ENCODE measurements at regions not wholly inside any gene's neighbourhood (a gene's known extent, or its start where the extent isn't known, plus 50 kb on each side); places are given as distances from the start of the nearest gene placed in this dataset.

DNA sequence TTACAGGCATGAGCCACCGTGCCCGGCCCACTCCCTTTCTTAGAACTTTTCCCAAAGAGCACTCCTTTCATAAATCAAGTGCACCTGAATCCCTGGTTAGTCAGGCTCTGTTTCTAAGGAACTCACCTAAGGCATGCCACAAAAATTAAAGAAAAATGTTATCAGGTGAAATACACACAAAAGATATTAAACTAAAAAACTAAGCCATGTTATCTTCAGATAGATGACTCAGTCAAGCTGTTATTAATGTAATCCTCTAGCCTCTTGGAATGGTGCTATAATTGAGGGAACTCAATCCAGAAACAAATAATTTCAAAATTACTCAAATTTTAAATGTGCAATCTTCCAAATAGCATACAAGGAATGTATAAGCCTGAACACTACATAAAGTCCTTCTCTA lies 83.0 kb downstream of the TENT5A start:
- TF ChIP-seq POLR2AphosphoS5 (IDR thresholded peaks at IDR 0.05; ENCODE audit: low read depth, low read length) (no peak), CEBPB (IDR thresholded peaks at IDR 0.05; ENCODE audit: low read depth, low read length) (no peak), SIN3A (conservative IDR thresholded peaks at IDR 0.05 in 1 of 2, IDR thresholded peaks at IDR 0.05 in 1 of 2; ENCODE audit: low read depth in 1 of 2, low read length in 2 of 2) (no peak), EZH2 (IDR thresholded peaks at IDR 0.05; ENCODE audit: low read depth, low read length, severe bottlenecking) (no peak), POLR2A (IDR thresholded peaks at IDR 0.05; ENCODE audit: control extremely low read depth in 1 of 2, low read depth in 2 of 2, low read length in 2 of 2) (no peak), EP300 (IDR thresholded peaks at IDR 0.05; ENCODE audit: borderline replicate concordance in 1 of 2, low read depth in 2 of 2, low read length in 2 of 2) (no peak), NRF1 (IDR thresholded peaks at IDR 0.05; ENCODE audit: low read depth, low read length) (no peak), CHD2 (IDR thresholded peaks at IDR 0.05; ENCODE audit: low read length) (no peak), EGR1 (IDR thresholded peaks at IDR 0.05; ENCODE audit: borderline replicate concordance, low read depth, low read length) (no peak), RAD21 (IDR thresholded peaks at IDR 0.05 in 1 of 2, conservative IDR thresholded peaks at IDR 0.05 in 1 of 2; ENCODE audit: low read depth in 2 of 2, low read length in 2 of 2) (no peak), BACH1 (IDR thresholded peaks at IDR 0.05; ENCODE audit: low read length) (no peak)
- TF ChIP-seq, protein P1, sequence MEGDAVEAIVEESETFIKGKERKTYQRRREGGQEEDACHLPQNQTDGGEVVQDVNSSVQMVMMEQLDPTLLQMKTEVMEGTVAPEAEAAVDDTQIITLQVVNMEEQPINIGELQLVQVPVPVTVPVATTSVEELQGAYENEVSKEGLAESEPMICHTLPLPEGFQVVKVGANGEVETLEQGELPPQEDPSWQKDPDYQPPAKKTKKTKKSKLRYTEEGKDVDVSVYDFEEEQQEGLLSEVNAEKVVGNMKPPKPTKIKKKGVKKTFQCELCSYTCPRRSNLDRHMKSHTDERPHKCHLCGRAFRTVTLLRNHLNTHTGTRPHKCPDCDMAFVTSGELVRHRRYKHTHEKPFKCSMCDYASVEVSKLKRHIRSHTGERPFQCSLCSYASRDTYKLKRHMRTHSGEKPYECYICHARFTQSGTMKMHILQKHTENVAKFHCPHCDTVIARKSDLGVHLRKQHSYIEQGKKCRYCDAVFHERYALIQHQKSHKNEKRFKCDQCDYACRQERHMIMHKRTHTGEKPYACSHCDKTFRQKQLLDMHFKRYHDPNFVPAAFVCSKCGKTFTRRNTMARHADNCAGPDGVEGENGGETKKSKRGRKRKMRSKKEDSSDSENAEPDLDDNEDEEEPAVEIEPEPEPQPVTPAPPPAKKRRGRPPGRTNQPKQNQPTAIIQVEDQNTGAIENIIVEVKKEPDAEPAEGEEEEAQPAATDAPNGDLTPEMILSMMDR (IDR thresholded peaks at IDR 0.05; ENCODE audit: control extremely low read depth in 1 of 3, insufficient read depth in 1 of 3, low read depth in 1 of 3, low read length in 3 of 3) = no peak

Measured in H1 (cell line).